Spleen (tissue), 7 donors: ENCODE measurements at regions not wholly inside any gene's neighbourhood (a gene's known extent, or its start where the extent isn't known, plus 50 kb on each side); places are given as distances from the start of the nearest gene placed in this dataset.

Experiments used
- POLR2A ChIP-seq, 3 donors: fragments of 450-650 bp; IDR thresholded peaks; one replicate each; pipeline ENCODE4 v1.5.1; 2017; ENCODE audit warnings: antibody characterized with exemption in 3 of 3, mild to moderate bottlenecking in 1 of 3
- TF ChIP-seq, protein P1 (sequence below), 11 experiments: fragments of 200-600 bp in 7 of 11; fragments of 450-650 bp in 4 of 11; sonication (generic) in 4 of 11; IDR thresholded peaks in 8 of 11; conservative IDR thresholded peaks in 3 of 11; 1 replicate in 7 of 11; 2 replicates in 4 of 11; pipeline versions ENCODE4 v1.4.0 to v1.8.0; 2016 to 2021; ENCODE audit warnings: antibody characterized with exemption in 11 of 11, inconsistent platforms in 4 of 11, mild to moderate bottlenecking in 1 of 11
- donor health status: DM: no; HTN: no; CAD: no; lungs with moderate emphysema.
- donor health status: DM: no; HTN: no; CAD: no.
- donor health status: DM: no; HTN: no; CAD: no.

- TF ChIP-seq, protein P1, sequence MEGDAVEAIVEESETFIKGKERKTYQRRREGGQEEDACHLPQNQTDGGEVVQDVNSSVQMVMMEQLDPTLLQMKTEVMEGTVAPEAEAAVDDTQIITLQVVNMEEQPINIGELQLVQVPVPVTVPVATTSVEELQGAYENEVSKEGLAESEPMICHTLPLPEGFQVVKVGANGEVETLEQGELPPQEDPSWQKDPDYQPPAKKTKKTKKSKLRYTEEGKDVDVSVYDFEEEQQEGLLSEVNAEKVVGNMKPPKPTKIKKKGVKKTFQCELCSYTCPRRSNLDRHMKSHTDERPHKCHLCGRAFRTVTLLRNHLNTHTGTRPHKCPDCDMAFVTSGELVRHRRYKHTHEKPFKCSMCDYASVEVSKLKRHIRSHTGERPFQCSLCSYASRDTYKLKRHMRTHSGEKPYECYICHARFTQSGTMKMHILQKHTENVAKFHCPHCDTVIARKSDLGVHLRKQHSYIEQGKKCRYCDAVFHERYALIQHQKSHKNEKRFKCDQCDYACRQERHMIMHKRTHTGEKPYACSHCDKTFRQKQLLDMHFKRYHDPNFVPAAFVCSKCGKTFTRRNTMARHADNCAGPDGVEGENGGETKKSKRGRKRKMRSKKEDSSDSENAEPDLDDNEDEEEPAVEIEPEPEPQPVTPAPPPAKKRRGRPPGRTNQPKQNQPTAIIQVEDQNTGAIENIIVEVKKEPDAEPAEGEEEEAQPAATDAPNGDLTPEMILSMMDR (IDR thresholded peaks at IDR 0.05 in 8 of 11, conservative IDR thresholded peaks at IDR 0.05 in 3 of 11): no peak
- TF ChIP-seq POLR2A (IDR thresholded peaks at IDR 0.05): no peak
Measured at GRCh38 chr2:65856928-65857327, 424.5 kb upstream of the SPRED2 start.
